ENCODE measurements at regions not wholly inside any gene's neighbourhood (a gene's known extent, or its start where the extent isn't known, plus 50 kb on each side); places are given as distances from the start of the nearest gene placed in this dataset.
A peak's percentile ranks its signal among the peaks of the same experiment; 100 is the strongest.

DNA sequence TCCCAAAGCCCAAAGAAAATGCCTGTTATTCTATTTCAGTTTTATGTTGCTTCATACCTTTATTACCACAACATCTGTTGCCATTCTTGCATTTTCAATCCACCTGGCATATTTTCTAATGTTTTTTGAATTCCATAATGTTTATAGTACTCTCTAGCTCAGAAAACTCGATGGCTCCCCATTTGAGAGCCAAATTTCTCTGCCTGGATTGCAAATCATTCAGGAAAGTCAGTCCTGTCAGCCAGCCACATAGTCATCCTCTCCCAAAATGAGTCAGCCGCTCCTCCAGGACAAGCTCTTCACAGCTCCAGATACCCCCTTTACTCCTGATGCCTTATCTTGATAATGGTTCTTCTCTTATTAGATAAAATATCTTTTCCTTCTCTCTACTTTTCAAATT lies 78.2 kb upstream of the ADCY2 start:
- H3K23ac ChIP-seq (ENCODE audit: insufficient read length): no peak overlapping the region
- FAIRE-seq: peak; percentile 13
- no peak overlapping the region for H2AK5ac ChIP-seq (ENCODE audit: low read depth, low read length)
- H3K79me2 ChIP-seq (ENCODE audit: control insufficient read depth in 1 of 2, insufficient read depth in 2 of 2, low read length in 2 of 2): no peaks in the 10 kb centered on the region
- H4K5ac ChIP-seq (ENCODE audit: insufficient read length, low read depth, low read length): no peak overlapping the region
- H3K18ac ChIP-seq (ENCODE audit: extremely low read depth, low read length): no peak overlapping the region
- no peaks in the 10 kb centered on the region for H4K20me1 ChIP-seq (replicated peaks in 1 of 2; ENCODE audit: control insufficient read depth in 1 of 2, insufficient read depth in 2 of 2, low read length in 2 of 2)
- no peak for TF ChIP-seq MAFK (IDR thresholded peaks at IDR 0.05; ENCODE audit: low read depth, low read length)
- no peak for TF ChIP-seq RAD21 (IDR thresholded peaks at IDR 0.05 in 1 of 2, conservative IDR thresholded peaks at IDR 0.05 in 1 of 2; ENCODE audit: low read depth in 2 of 2, low read length in 2 of 2)
- TF ChIP-seq, protein P1, sequence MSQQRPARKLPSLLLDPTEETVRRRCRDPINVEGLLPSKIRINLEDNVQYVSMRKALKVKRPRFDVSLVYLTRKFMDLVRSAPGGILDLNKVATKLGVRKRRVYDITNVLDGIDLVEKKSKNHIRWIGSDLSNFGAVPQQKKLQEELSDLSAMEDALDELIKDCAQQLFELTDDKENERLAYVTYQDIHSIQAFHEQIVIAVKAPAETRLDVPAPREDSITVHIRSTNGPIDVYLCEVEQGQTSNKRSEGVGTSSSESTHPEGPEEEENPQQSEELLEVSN (IDR thresholded peaks at IDR 0.05): no peak
- no peak for TF ChIP-seq FOSL1 (IDR thresholded peaks at IDR 0.05; ENCODE audit: insufficient read depth, low read depth, low read length)
- no peak for TF ChIP-seq POLR2AphosphoS5 (IDR thresholded peaks at IDR 0.05; ENCODE audit: low read depth, low read length)
- TF ChIP-seq SAP30 (IDR thresholded peaks at IDR 0.05; ENCODE audit: insufficient read depth, insufficient replicate concordance, low read length): no peak
- TF ChIP-seq EZH2 (IDR thresholded peaks at IDR 0.05; ENCODE audit: low read depth, low read length, severe bottlenecking): no peak
- no peak for TF ChIP-seq EGR1 (IDR thresholded peaks at IDR 0.05; ENCODE audit: borderline replicate concordance, low read depth, low read length)
- H3K56ac ChIP-seq (replicated peaks; ENCODE audit: insufficient read length, low read depth, low read length): no peak overlapping the region
- no peak overlapping the region for H4K8ac ChIP-seq (ENCODE audit: extremely low read depth, insufficient read depth, low read length)
- no peaks in the 10 kb centered on the region for H3K9me3 ChIP-seq (ENCODE audit: insufficient read depth in 2 of 2, low read depth in 1 of 2, low read length in 1 of 2)
- peaks cover 0 to 3% (median 2%) of the 10 kb centered on the region in 4 experiments; a peak in 4 of 7 replicates for H3K4me1 ChIP-seq (replicated peaks in 1 of 4; ENCODE audit: control insufficient read depth in 3 of 4, insufficient read depth in 4 of 4, low read length in 3 of 4)
- no peak overlapping the region for H2BK5ac ChIP-seq (ENCODE audit: low read depth, low read length)
- H3K4me2 ChIP-seq (ENCODE audit: insufficient read depth in 1 of 2, low read depth in 2 of 2, low read length in 2 of 2): no peak overlapping the region
- ChIA-PET CTCF (ENCODE audit: partially characterized antibody) (interaction anchor here (0.6 to 0.8 kb wide), 2 partner anchors 27 to 181 kb away, joined by 3 read pairs; no protein-coding TSS in a partner anchor), POLR2A (ENCODE audit: partially characterized antibody) (interaction anchor here (1.4 kb wide), 1 partner anchor 15 kb away, joined by 5 read pairs; no protein-coding TSS in a partner anchor)
- no peak overlapping the region for H2BK15ac ChIP-seq (ENCODE audit: low read length)
- no peak overlapping the region for H2BK12ac ChIP-seq (ENCODE audit: low read depth, low read length)
- no peaks in the 10 kb centered on the region for H3K23me2 ChIP-seq (ENCODE audit: low read depth, low read length)
- H2BK120ac ChIP-seq (replicated peaks; ENCODE audit: low read depth, low read length): no peak overlapping the region
- no peak for DNase-seq (ENCODE audit: low read depth in 1 of 2, low spot score in 2 of 2)
- no peak overlapping the region for H3K9ac ChIP-seq (replicated peaks in 1 of 4; ENCODE audit: extremely low read depth in 1 of 4, low read depth in 3 of 4, low read length in 3 of 4)
- no peak overlapping the region for H3K14ac ChIP-seq (ENCODE audit: insufficient read length)
- H3K27ac ChIP-seq (ENCODE audit: low read depth, low read length): no peak overlapping the region
- 84% methylated on average over 2 of the region's 2 CpGs; no CpG with 5 or more reads in 1 of the 2 experiments for WGBS, 2 experiments (ENCODE audit: extremely low coverage in 1 of 2, insufficient coverage in 1 of 2, insufficient read length in 1 of 2, insufficient replicate concordance in 2 of 2, low coverage in 1 of 2, low lambda C conversion rate in 2 of 2, missing lambda C conversion rate in 1 of 2)
- no peak overlapping the region for H3K4me3 ChIP-seq (ENCODE audit: extremely low read depth in 1 of 4, insufficient read depth in 2 of 4, low read depth in 3 of 4, low read length in 4 of 4)
- no peak overlapping the region for H4K91ac ChIP-seq (replicated peaks; ENCODE audit: insufficient read length, low read length)
- no peaks in the 10 kb centered on the region for H3K79me1 ChIP-seq (ENCODE audit: low read depth, low read length)
- H2AFZ ChIP-seq (ENCODE audit: low read length): no peak overlapping the region
- no peak overlapping the region for H2BK20ac ChIP-seq (ENCODE audit: low read length)
- no peaks in the 10 kb centered on the region; a peak in 1 of 7 replicates for H3K27me3 ChIP-seq (replicated peaks in 1 of 4; ENCODE audit: control insufficient read depth in 3 of 4, extremely low read depth in 1 of 4, insufficient read depth in 3 of 4, low read length in 3 of 4)
- H3K4ac ChIP-seq (replicated peaks; ENCODE audit: insufficient read length, low read depth, low read length): no peak overlapping the region
- no peaks in the 10 kb centered on the region for H3K36me3 ChIP-seq (ENCODE audit: control insufficient read depth in 2 of 4, insufficient read depth in 4 of 4, low read length in 3 of 4)

All from H1 (cell line).